Jurkat, Clone E6-1 (cell line): ENCODE measurements at regions not wholly inside any gene's neighbourhood (a gene's known extent, or its start where the extent isn't known, plus 50 kb on each side); places are given as distances from the start of the nearest gene placed in this dataset.
"Not testable (repeated sequence)": the region's sequence is repeated elsewhere in the genome, so short reads cannot be mapped to it uniquely, and the experiment has no call there.

ENCODE experiments used
- DNase-seq: peaks from one replicate; pipeline ENCODE4 v3.0.0-alpha.2; 2011; ENCODE audit warnings: low read depth, low spot score
- H3K4me3 ChIP-seq: 2 replicates; pipeline ENCODE4 v1.5.1; 2011; ENCODE audit warnings: mild to moderate bottlenecking, low read length, control low read depth, moderate library complexity

- not testable (repeated sequence) for H3K4me3 ChIP-seq, DNase-seq
Measured at GRCh38 chr4:115519476-115519875, 406.1 kb upstream of the NDST4 start.

- DNase-seq = no peak
- no peak overlapping the region for H3K4me3 ChIP-seq
Measured at GRCh38 chr4:115515772-115516171, 402.4 kb upstream of the NDST4 start.

- H3K4me3 ChIP-seq = no peak overlapping the region
- no peak for DNase-seq
Measured at GRCh38 chr4:115515366-115515765, 401.9 kb upstream of the NDST4 start.

GRCh38 chr4:115514675-115515074, 401.3 kb upstream of the NDST4 start:
- H3K4me3 ChIP-seq = no peak overlapping the region
- DNase-seq = no peak

- DNase-seq = no peak
- no peak overlapping the region for H3K4me3 ChIP-seq
Measured at GRCh38 chr4:115505326-115505725, 391.9 kb upstream of the NDST4 start.

- no peak overlapping the region for H3K4me3 ChIP-seq
- DNase-seq = no peak
Measured at GRCh38 chr4:115501656-115502055, 388.2 kb upstream of the NDST4 start.

GRCh38 chr4:115493770-115494169, 380.4 kb upstream of the NDST4 start:
- not testable (repeated sequence) for DNase-seq, H3K4me3 ChIP-seq

GRCh38 chr4:115491686-115492085, 378.3 kb upstream of the NDST4 start:
- DNase-seq = no peak
- no peak overlapping the region for H3K4me3 ChIP-seq

- no peak for DNase-seq
- H3K4me3 ChIP-seq = no peak overlapping the region
Measured at GRCh38 chr4:115489279-115489678, 375.9 kb upstream of the NDST4 start.

GRCh38 chr4:115485402-115485801, 372.0 kb upstream of the NDST4 start:
- no peak overlapping the region for H3K4me3 ChIP-seq
- DNase-seq = no peak

GRCh38 chr4:115484479-115484878, 371.1 kb upstream of the NDST4 start:
- no peak for DNase-seq
- H3K4me3 ChIP-seq = no peak overlapping the region

- DNase-seq = no peak
Measured at GRCh38 chr4:115470763-115471162, 357.3 kb upstream of the NDST4 start.

GRCh38 chr4:115459301-115459700, 345.9 kb upstream of the NDST4 start:
- H3K4me3 ChIP-seq, DNase-seq: not testable (repeated sequence)

More at GRCh38 chr4:115470763-115471162, 357.3 kb upstream of the NDST4 start:
- no peak overlapping the region for H3K4me3 ChIP-seq

GRCh38 chr4:115456231-115456630, 342.8 kb upstream of the NDST4 start:
- no peak for DNase-seq
- H3K4me3 ChIP-seq = no peak overlapping the region

GRCh38 chr4:115454228-115454627, 340.8 kb upstream of the NDST4 start:
- no peak overlapping the region for H3K4me3 ChIP-seq

GRCh38 chr4:115453416-115453815, 340.0 kb upstream of the NDST4 start:
- no peak for DNase-seq
- no peak overlapping the region for H3K4me3 ChIP-seq

More at GRCh38 chr4:115454228-115454627, 340.8 kb upstream of the NDST4 start:
- DNase-seq = no peak

- not testable (repeated sequence) for DNase-seq, H3K4me3 ChIP-seq
Measured at GRCh38 chr4:115452229-115452628, 338.8 kb upstream of the NDST4 start.

- no peak for DNase-seq
- H3K4me3 ChIP-seq = no peak overlapping the region
Measured at GRCh38 chr4:115437739-115438138, 324.3 kb upstream of the NDST4 start.

GRCh38 chr4:115433491-115433890, 320.1 kb upstream of the NDST4 start:
- DNase-seq = no peak
- H3K4me3 ChIP-seq = no peak overlapping the region

- no peak overlapping the region for H3K4me3 ChIP-seq
- no peak for DNase-seq
Measured at GRCh38 chr4:115430024-115430423, 316.6 kb upstream of the NDST4 start.

- no peak overlapping the region for H3K4me3 ChIP-seq
- no peak for DNase-seq
Measured at GRCh38 chr4:115428455-115428854, 315.0 kb upstream of the NDST4 start.

GRCh38 chr4:115424852-115425251, 311.4 kb upstream of the NDST4 start:
- H3K4me3 ChIP-seq = no peak overlapping the region
- DNase-seq = no peak
